Coronary artery (tissue), 2 donors: ENCODE measurements at regions not wholly inside any gene's neighbourhood (a gene's known extent, or its start where the extent isn't known, plus 50 kb on each side); places are given as distances from the start of the nearest gene placed in this dataset.

ENCODE experiments used
- DNase-seq: peaks from one replicate; pipeline ENCODE4 v3.0.0-alpha.2; 2017; ENCODE audit warnings: low spot score
- H3K27ac ChIP-seq, 2 donors: fragments of 200-600 bp; sonication (generic); one replicate each; pipeline ENCODE4 v1.5.1; 2016 to 2019
- H3K4me3 ChIP-seq: fragments of 200-600 bp; sonication (generic); 2 replicates; pipeline ENCODE4 v1.5.1; 2016; ENCODE audit warnings: mild to moderate bottlenecking, moderate library complexity
- CTCF ChIP-seq: fragments of 200-600 bp; sonication (generic); IDR thresholded peaks from one replicate; pipeline ENCODE4 v1.5.1; 2019; ENCODE audit warnings: antibody characterized with exemption

- H3K4me3 ChIP-seq = no peak overlapping the region
- DNase-seq = no peak
- H3K27ac ChIP-seq = no peak overlapping the region
- TF ChIP-seq CTCF = no peak
Measured at GRCh38 chr5:161138751-161139455, 286.9 kb upstream of the ATP10B start.

GRCh38 chr5:161134956-161135355, 282.9 kb upstream of the ATP10B start:
- no peak for TF ChIP-seq CTCF
- H3K4me3 ChIP-seq = no peak overlapping the region
- no peak overlapping the region for H3K27ac ChIP-seq
- DNase-seq = no peak

GRCh38 chr5:161134083-161134482, 282.1 kb upstream of the ATP10B start:
- Histone ChIP-seq H3K27ac (no peak overlapping the region), H3K4me3 (no peak overlapping the region)
- TF ChIP-seq CTCF = no peak
- DNase-seq = no peak

GRCh38 chr5:161115941-161116340, 263.9 kb upstream of the ATP10B start:
- TF ChIP-seq CTCF = no peak

GRCh38 chr5:161112371-161112770, 260.4 kb upstream of the ATP10B start:
- no peak for TF ChIP-seq CTCF
- no peak overlapping the region for H3K27ac ChIP-seq
- DNase-seq = no peak
- no peak overlapping the region for H3K4me3 ChIP-seq

More at GRCh38 chr5:161115941-161116340, 263.9 kb upstream of the ATP10B start:
- no peak overlapping the region for H3K27ac ChIP-seq
- no peak for DNase-seq
- H3K4me3 ChIP-seq = no peak overlapping the region

GRCh38 chr5:161105525-161105924, 253.5 kb upstream of the ATP10B start:
- Histone ChIP-seq H3K4me3 (no peak overlapping the region), H3K27ac (peak overlapping the region in 1 of 2 donors; percentile 1)
- no peak for DNase-seq
- TF ChIP-seq CTCF = no peak

- no peak for TF ChIP-seq CTCF
- no peak for DNase-seq
- H3K27ac ChIP-seq = no peak overlapping the region
- no peak overlapping the region for H3K4me3 ChIP-seq
Measured at GRCh38 chr5:161098516-161098915, 246.5 kb upstream of the ATP10B start.
